ENCODE measurements at regions not wholly inside any gene's neighbourhood (a gene's known extent, or its start where the extent isn't known, plus 50 kb on each side); places are given as distances from the start of the nearest gene placed in this dataset.

DNA sequence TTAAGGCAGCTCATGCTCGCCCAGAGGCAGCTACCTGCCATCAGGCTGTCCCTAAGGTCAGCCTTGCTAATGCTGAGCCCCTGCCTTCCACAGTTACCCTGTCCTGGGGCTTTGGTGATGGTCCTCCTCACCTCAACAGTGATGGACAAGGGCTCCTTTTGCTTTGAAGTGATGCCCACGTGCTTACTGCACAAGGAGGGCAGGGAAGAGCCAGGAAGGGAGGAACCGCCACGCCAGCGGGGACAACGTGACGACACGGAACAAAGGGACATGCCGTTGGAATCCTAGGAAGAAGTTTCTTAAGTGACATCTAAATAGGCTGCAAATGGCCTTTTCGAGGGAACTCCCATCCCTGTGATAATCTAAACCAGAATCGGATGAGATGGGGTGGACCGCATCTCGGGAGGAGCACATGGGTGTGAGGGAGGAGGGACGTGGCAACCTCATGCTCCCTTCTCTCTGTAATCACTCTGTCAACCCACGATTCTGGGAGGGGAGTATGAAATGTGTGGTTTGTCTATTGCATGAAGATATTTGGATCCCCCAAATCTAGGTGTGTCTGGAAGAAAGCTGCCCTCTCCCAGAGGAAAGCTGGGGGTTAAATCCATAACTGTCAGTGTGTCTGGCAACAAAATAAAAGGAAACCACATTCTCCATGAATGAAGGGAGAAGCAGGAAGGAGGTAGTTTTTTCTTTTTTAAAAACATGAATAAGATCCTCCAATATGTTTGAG, 110.9 kb upstream of the IRF2BP2 start:
- no peaks in the 10 kb centered on the region for H3K9me1 ChIP-seq (ENCODE audit: control insufficient read depth, extremely low read depth, insufficient read depth, low read length)
- peaks cover 44% of the 10 kb centered on the region for H3K4me1 ChIP-seq (ENCODE audit: control insufficient read depth, extremely low read depth, insufficient read depth, low read length)
- H2AFZ ChIP-seq (ENCODE audit: control insufficient read depth, low read length), result no peak overlapping the region
- no peak overlapping the region for H3K27ac ChIP-seq (ENCODE audit: control insufficient read depth, insufficient read depth, low read length)
- H3K9ac ChIP-seq (ENCODE audit: control insufficient read depth, extremely low read depth, insufficient read depth, low read length), result no peak overlapping the region
- H3K36me3 ChIP-seq (ENCODE audit: control insufficient read depth in 2 of 2, extremely low read depth in 1 of 2, insufficient read depth in 2 of 2, low read length in 2 of 2), result no peaks in the 10 kb centered on the region
- H3K4me2 ChIP-seq (ENCODE audit: control insufficient read depth, extremely low read depth, insufficient read depth, low read depth, low read length), result no peak overlapping the region
- no peak for DNase-seq (ENCODE audit: low read depth, low spot score)
- dilution Hi-C loops (cut with MboI; ENCODE audit: extremely low pct_ligation_motif_present, low sequenced_read_pairs), result no loop called here
- FAIRE-seq, result no peak
- H3K79me2 ChIP-seq (ENCODE audit: control insufficient read depth, insufficient read depth, low read length), result no peaks in the 10 kb centered on the region
- H3K9me3 ChIP-seq (ENCODE audit: control insufficient read depth, low read depth, low read length), result no peaks in the 10 kb centered on the region
- H3K27me3 ChIP-seq (ENCODE audit: control insufficient read depth, extremely low read depth, insufficient read depth, low read length), result no peaks in the 10 kb centered on the region
- no peak for TF ChIP-seq EZH2 (IDR thresholded peaks at IDR 0.05; ENCODE audit: low read length)
- TF ChIP-seq, protein P1, sequence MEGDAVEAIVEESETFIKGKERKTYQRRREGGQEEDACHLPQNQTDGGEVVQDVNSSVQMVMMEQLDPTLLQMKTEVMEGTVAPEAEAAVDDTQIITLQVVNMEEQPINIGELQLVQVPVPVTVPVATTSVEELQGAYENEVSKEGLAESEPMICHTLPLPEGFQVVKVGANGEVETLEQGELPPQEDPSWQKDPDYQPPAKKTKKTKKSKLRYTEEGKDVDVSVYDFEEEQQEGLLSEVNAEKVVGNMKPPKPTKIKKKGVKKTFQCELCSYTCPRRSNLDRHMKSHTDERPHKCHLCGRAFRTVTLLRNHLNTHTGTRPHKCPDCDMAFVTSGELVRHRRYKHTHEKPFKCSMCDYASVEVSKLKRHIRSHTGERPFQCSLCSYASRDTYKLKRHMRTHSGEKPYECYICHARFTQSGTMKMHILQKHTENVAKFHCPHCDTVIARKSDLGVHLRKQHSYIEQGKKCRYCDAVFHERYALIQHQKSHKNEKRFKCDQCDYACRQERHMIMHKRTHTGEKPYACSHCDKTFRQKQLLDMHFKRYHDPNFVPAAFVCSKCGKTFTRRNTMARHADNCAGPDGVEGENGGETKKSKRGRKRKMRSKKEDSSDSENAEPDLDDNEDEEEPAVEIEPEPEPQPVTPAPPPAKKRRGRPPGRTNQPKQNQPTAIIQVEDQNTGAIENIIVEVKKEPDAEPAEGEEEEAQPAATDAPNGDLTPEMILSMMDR (optimal IDR thresholded peaks at IDR 0.05 in 1 of 3, IDR thresholded peaks at IDR 0.05 in 1 of 3, conservative IDR thresholded peaks at IDR 0.05 in 1 of 3; ENCODE audit: extremely low read depth in 1 of 3, insufficient read depth in 2 of 3, low read length in 3 of 3), result no peak
- no peaks in the 10 kb centered on the region for H4K20me1 ChIP-seq (ENCODE audit: control insufficient read depth, extremely low read depth, insufficient read depth, low read length)
- H3K4me3 ChIP-seq (ENCODE audit: control insufficient read depth in 2 of 3, extremely low read depth in 1 of 3, insufficient read depth in 2 of 3, low read depth in 1 of 3, low read length in 3 of 3), result no peak overlapping the region

DNA sequence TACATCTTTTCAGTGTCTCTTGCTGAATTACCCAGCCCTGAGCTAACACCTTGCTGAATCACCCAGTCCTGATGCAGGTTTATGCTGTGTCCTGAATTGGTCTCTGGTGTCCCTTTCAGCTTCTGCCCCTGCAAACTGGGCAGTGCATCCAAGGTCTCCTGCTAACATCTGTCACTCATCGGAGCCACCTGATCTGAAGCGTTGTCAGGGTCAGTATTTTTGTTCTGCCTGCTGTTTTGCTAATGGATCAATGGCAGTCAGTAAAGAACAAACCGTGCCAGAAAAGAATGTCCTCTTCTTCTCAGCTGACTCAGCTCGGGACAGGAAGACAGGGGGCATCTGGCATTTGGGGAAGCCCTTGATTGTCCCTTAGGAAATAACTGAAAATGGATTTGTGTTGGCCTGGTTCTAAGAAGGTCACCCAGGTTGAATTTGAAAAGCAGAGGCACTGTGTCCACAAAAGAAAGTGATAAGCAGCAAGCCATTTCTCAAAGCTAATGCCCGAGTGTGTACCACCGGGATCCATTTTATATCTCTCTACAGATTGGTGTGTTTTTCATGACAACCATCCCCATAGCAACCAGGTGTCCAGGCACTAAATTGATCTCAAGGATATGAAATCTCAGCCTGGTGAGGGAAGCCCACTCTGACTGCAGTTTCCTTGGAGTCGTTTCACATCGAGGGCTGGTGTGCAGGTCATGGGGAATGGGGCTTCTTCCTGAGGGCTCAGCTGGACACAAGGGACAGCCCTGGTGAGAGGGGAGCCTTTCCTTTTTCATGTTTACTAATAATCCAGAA, 109.7 kb upstream of the IRF2BP2 start:
- H4K20me1 ChIP-seq (ENCODE audit: control insufficient read depth, extremely low read depth, insufficient read depth, low read length), result no peaks in the 10 kb centered on the region
- no peak overlapping the region for H3K9ac ChIP-seq (ENCODE audit: control insufficient read depth, extremely low read depth, insufficient read depth, low read length)
- H3K36me3 ChIP-seq (ENCODE audit: control insufficient read depth in 2 of 2, extremely low read depth in 1 of 2, insufficient read depth in 2 of 2, low read length in 2 of 2), result no peaks in the 10 kb centered on the region
- peaks cover 32% of the 10 kb centered on the region for H3K4me1 ChIP-seq (ENCODE audit: control insufficient read depth, extremely low read depth, insufficient read depth, low read length)
- TF ChIP-seq EZH2 (IDR thresholded peaks at IDR 0.05; ENCODE audit: low read length), result no peak
- TF ChIP-seq, protein P1 (optimal IDR thresholded peaks at IDR 0.05 in 1 of 3, IDR thresholded peaks at IDR 0.05 in 1 of 3, conservative IDR thresholded peaks at IDR 0.05 in 1 of 3; ENCODE audit: extremely low read depth in 1 of 3, insufficient read depth in 2 of 3, low read length in 3 of 3), result no peak
- no peaks in the 10 kb centered on the region for H3K27me3 ChIP-seq (ENCODE audit: control insufficient read depth, extremely low read depth, insufficient read depth, low read length)
- H3K9me3 ChIP-seq (ENCODE audit: control insufficient read depth, low read depth, low read length), result no peaks in the 10 kb centered on the region
- no peak overlapping the region for H2AFZ ChIP-seq (ENCODE audit: control insufficient read depth, low read length)
- H3K27ac ChIP-seq (ENCODE audit: control insufficient read depth, insufficient read depth, low read length), result no peak overlapping the region
- H3K79me2 ChIP-seq (ENCODE audit: control insufficient read depth, insufficient read depth, low read length), result no peaks in the 10 kb centered on the region
- H3K9me1 ChIP-seq (ENCODE audit: control insufficient read depth, extremely low read depth, insufficient read depth, low read length), result no peaks in the 10 kb centered on the region
- dilution Hi-C loops (cut with MboI; ENCODE audit: extremely low pct_ligation_motif_present, low sequenced_read_pairs), result no loop called here
- FAIRE-seq (no peak), DNase-seq (ENCODE audit: low read depth, low spot score) (no peak)
- H3K4me2 ChIP-seq (ENCODE audit: control insufficient read depth, extremely low read depth, insufficient read depth, low read depth, low read length), result no peak overlapping the region
- H3K4me3 ChIP-seq (ENCODE audit: control insufficient read depth in 2 of 3, extremely low read depth in 1 of 3, insufficient read depth in 2 of 3, low read depth in 1 of 3, low read length in 3 of 3), result no peak overlapping the region
